ENCODE measurements at regions not wholly inside any gene's neighbourhood (a gene's known extent, or its start where the extent isn't known, plus 50 kb on each side); places are given as distances from the start of the nearest gene placed in this dataset.
"Not testable (repeated sequence)": the region's sequence is repeated elsewhere in the genome, so short reads cannot be mapped to it uniquely, and the experiment has no call there.

GRCh38 chr1:171405391-171405714, 80.0 kb upstream of the PRRC2C start:
- H3K27ac ChIP-seq (ENCODE audit: low read depth in 1 of 2, low read length in 2 of 2), result no peak overlapping the region
- peaks cover 0 to 5% (median 0%) of the 10 kb centered on the region in 4 donors for H3K4me1 ChIP-seq (ENCODE audit: control insufficient read depth in 4 of 4, insufficient read depth in 4 of 4, low read length in 3 of 4)
- H3K36me3 ChIP-seq (ENCODE audit: control insufficient read depth in 4 of 4, insufficient read depth in 3 of 4, low read depth in 1 of 4, low read length in 3 of 4), result no peaks in the 10 kb centered on the region
- no peaks in the 10 kb centered on the region for H3K9me3 ChIP-seq (ENCODE audit: control insufficient read depth in 4 of 4, low read length in 3 of 4)
- H3K9ac ChIP-seq (ENCODE audit: low read depth in 1 of 2, low read length in 2 of 2), result no peak overlapping the region
- no peak for DNase-seq (ENCODE audit: low spot score)
- H3K4me3 ChIP-seq (ENCODE audit: low read depth in 1 of 3, low read length in 3 of 3), result no peak overlapping the region
- 95% methylated on average over 1 of the region's 1 CpG for WGBS
- H3K27me3 ChIP-seq (ENCODE audit: control insufficient read depth in 4 of 4, insufficient read depth in 4 of 4, low read length in 3 of 4), result no peaks in the 10 kb centered on the region
- TF ChIP-seq JUND (IDR thresholded peaks at IDR 0.05) (no peak), YY1 (IDR thresholded peaks at IDR 0.05) (no peak), HNF4G (IDR thresholded peaks at IDR 0.05) (no peak), EGR1 (IDR thresholded peaks at IDR 0.05; ENCODE audit: low read depth in 2 of 2) (no peak), GABPA (IDR thresholded peaks at IDR 0.05 in 1 of 2, conservative IDR thresholded peaks at IDR 0.05 in 1 of 2) (no peak), RXRA (IDR thresholded peaks at IDR 0.05) (no peak), MAX (IDR thresholded peaks at IDR 0.05) (no peak), SP1 (IDR thresholded peaks at IDR 0.05) (no peak)
- TF ChIP-seq, protein P1, sequence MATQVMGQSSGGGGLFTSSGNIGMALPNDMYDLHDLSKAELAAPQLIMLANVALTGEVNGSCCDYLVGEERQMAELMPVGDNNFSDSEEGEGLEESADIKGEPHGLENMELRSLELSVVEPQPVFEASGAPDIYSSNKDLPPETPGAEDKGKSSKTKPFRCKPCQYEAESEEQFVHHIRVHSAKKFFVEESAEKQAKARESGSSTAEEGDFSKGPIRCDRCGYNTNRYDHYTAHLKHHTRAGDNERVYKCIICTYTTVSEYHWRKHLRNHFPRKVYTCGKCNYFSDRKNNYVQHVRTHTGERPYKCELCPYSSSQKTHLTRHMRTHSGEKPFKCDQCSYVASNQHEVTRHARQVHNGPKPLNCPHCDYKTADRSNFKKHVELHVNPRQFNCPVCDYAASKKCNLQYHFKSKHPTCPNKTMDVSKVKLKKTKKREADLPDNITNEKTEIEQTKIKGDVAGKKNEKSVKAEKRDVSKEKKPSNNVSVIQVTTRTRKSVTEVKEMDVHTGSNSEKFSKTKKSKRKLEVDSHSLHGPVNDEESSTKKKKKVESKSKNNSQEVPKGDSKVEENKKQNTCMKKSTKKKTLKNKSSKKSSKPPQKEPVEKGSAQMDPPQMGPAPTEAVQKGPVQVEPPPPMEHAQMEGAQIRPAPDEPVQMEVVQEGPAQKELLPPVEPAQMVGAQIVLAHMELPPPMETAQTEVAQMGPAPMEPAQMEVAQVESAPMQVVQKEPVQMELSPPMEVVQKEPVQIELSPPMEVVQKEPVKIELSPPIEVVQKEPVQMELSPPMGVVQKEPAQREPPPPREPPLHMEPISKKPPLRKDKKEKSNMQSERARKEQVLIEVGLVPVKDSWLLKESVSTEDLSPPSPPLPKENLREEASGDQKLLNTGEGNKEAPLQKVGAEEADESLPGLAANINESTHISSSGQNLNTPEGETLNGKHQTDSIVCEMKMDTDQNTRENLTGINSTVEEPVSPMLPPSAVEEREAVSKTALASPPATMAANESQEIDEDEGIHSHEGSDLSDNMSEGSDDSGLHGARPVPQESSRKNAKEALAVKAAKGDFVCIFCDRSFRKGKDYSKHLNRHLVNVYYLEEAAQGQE (IDR thresholded peaks at IDR 0.05), result no peak

- 93% methylated on average over 6 of the region's 6 CpGs for WGBS
- H3K27ac ChIP-seq (ENCODE audit: low read depth in 1 of 2, low read length in 2 of 2); H3K9ac ChIP-seq (ENCODE audit: low read depth in 1 of 2, low read length in 2 of 2); H3K4me1 ChIP-seq (ENCODE audit: control insufficient read depth in 4 of 4, insufficient read depth in 4 of 4, low read length in 3 of 4); H3K27me3 ChIP-seq (ENCODE audit: control insufficient read depth in 4 of 4, insufficient read depth in 4 of 4, low read length in 3 of 4); H3K9me3 ChIP-seq (ENCODE audit: control insufficient read depth in 4 of 4, low read length in 3 of 4); H3K36me3 ChIP-seq (ENCODE audit: control insufficient read depth in 4 of 4, insufficient read depth in 3 of 4, low read depth in 1 of 4, low read length in 3 of 4); DNase-seq (ENCODE audit: low spot score); H3K4me3 ChIP-seq (ENCODE audit: low read depth in 1 of 3, low read length in 3 of 3): not testable (repeated sequence)
These were observed 71.8 kb upstream of the PRRC2C start for GRCh38 chr1:171413557-171413956.

GRCh38 chr1:171418546-171418945, 66.8 kb upstream of the PRRC2C start:
- WGBS, result 89% methylated on average over 3 of the region's 3 CpGs
- Histone ChIP-seq H3K4me1 (ENCODE audit: control insufficient read depth in 4 of 4, insufficient read depth in 4 of 4, low read length in 3 of 4) (no peaks in the 10 kb centered on the region), H3K4me3 (ENCODE audit: low read depth in 1 of 3, low read length in 3 of 3) (no peak overlapping the region), H3K36me3 (ENCODE audit: control insufficient read depth in 4 of 4, insufficient read depth in 3 of 4, low read depth in 1 of 4, low read length in 3 of 4) (no peaks in the 10 kb centered on the region), H3K27me3 (ENCODE audit: control insufficient read depth in 4 of 4, insufficient read depth in 4 of 4, low read length in 3 of 4) (no peaks in the 10 kb centered on the region), H3K9me3 (ENCODE audit: control insufficient read depth in 4 of 4, low read length in 3 of 4) (no peaks in the 10 kb centered on the region), H3K27ac (ENCODE audit: low read depth in 1 of 2, low read length in 2 of 2) (no peak overlapping the region), H3K9ac (ENCODE audit: low read depth in 1 of 2, low read length in 2 of 2) (no peak overlapping the region)
- no peak for TF ChIP-seq JUND (IDR thresholded peaks at IDR 0.05)
- no peak for TF ChIP-seq NR2F2 (IDR thresholded peaks at IDR 0.05)
- no peak for TF ChIP-seq EGR1 (IDR thresholded peaks at IDR 0.05; ENCODE audit: low read depth in 2 of 2)
- no peak for TF ChIP-seq HNF4G (IDR thresholded peaks at IDR 0.05)
- TF ChIP-seq, protein P2, sequence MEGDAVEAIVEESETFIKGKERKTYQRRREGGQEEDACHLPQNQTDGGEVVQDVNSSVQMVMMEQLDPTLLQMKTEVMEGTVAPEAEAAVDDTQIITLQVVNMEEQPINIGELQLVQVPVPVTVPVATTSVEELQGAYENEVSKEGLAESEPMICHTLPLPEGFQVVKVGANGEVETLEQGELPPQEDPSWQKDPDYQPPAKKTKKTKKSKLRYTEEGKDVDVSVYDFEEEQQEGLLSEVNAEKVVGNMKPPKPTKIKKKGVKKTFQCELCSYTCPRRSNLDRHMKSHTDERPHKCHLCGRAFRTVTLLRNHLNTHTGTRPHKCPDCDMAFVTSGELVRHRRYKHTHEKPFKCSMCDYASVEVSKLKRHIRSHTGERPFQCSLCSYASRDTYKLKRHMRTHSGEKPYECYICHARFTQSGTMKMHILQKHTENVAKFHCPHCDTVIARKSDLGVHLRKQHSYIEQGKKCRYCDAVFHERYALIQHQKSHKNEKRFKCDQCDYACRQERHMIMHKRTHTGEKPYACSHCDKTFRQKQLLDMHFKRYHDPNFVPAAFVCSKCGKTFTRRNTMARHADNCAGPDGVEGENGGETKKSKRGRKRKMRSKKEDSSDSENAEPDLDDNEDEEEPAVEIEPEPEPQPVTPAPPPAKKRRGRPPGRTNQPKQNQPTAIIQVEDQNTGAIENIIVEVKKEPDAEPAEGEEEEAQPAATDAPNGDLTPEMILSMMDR (IDR thresholded peaks at IDR 0.05; ENCODE audit: low read depth, low read length, missing input control), result no peak
- no peak for TF ChIP-seq TAF1 (conservative IDR thresholded peaks at IDR 0.05)
- TF ChIP-seq SP1 (IDR thresholded peaks at IDR 0.05), result no peak
- TF ChIP-seq MAX (IDR thresholded peaks at IDR 0.05), result no peak
- TF ChIP-seq GABPA (IDR thresholded peaks at IDR 0.05 in 1 of 2, conservative IDR thresholded peaks at IDR 0.05 in 1 of 2), result no peak
- TF ChIP-seq, protein P3, sequence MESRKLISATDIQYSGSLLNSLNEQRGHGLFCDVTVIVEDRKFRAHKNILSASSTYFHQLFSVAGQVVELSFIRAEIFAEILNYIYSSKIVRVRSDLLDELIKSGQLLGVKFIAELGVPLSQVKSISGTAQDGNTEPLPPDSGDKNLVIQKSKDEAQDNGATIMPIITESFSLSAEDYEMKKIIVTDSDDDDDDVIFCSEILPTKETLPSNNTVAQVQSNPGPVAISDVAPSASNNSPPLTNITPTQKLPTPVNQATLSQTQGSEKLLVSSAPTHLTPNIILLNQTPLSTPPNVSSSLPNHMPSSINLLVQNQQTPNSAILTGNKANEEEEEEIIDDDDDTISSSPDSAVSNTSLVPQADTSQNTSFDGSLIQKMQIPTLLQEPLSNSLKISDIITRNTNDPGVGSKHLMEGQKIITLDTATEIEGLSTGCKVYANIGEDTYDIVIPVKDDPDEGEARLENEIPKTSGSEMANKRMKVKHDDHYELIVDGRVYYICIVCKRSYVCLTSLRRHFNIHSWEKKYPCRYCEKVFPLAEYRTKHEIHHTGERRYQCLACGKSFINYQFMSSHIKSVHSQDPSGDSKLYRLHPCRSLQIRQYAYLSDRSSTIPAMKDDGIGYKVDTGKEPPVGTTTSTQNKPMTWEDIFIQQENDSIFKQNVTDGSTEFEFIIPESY (IDR thresholded peaks at IDR 0.05), result no peak
- no peak for TF ChIP-seq RXRA (IDR thresholded peaks at IDR 0.05)
- no peak for TF ChIP-seq FOXA2 (IDR thresholded peaks at IDR 0.05)
- TF ChIP-seq, protein P1 (IDR thresholded peaks at IDR 0.05), result no peak
- TF ChIP-seq YY1 (IDR thresholded peaks at IDR 0.05), result no peak
- no peak for TF ChIP-seq FOXA1 (IDR thresholded peaks at IDR 0.05)
- no peak for TF ChIP-seq HNF4A (conservative IDR thresholded peaks at IDR 0.05)
- no peak for DNase-seq (ENCODE audit: low spot score)
